ENCODE measurements at regions not wholly inside any gene's neighbourhood (a gene's known extent, or its start where the extent isn't known, plus 50 kb on each side); places are given as distances from the start of the nearest gene placed in this dataset.
A peak's percentile ranks its signal among the peaks of the same experiment; 100 is the strongest.

DNA sequence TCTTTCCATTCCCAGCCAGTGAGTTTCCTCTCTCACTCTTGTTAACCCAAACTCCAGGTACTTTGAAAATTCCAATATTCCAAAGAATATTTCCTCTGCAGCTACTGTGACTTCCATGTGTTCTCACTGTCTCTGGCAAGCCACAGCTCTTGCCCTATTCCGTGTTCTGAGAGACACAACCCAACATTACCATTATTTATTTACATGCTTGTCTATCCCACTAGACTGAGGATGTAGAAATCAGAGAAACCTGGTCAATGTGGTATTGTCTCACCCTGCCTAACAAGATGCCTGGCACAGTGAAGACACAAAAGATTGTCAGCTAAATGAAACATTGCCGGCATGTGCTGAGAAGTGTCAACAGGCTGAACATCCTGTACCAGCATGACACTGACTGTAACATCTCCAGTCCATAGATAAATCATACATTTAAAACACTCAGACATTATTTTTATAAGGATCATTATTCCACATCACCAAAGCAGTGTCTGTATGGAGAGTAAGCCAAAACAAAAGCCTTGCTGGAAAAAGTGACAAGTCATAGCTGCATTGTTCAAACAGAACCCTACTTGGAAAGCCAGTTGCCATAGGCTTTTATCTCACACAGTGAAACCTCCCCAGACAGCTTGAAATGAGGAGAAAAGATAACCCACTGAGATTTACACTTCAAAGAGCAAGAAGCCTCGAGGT is 72.3 kb downstream of the SIPA1L2 start:
- intact Hi-C loops (cut with DNase I, micrococcal nuclease): no loop called here
- ATAC-seq (no peak), DNase-seq (no peak)

DNA sequence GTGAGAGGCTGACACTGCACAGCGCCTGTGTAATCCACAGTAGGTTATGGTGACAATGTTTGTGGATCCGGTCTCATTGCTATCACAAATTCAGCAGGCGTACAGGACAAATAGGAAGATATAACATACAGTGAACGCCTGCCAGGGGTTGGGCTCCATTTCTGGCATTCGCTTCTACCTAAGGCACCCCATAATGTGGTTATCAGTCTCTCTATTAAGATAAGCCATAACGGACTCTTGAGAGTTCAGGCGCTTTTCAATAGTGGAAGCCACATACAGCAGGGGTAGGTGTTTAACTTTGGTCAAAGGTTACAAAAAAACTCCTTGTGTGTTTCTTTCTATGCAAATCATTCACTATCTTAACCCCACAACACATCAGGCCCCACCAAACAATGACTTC is 72.8 kb downstream of the SIPA1L2 start:
- ATAC-seq: peak; percentile 64
- DNase-seq: peak in 1 of 2 donors; percentile 14
- intact Hi-C loops (cut with DNase I, micrococcal nuclease): no loop called here

DNA sequence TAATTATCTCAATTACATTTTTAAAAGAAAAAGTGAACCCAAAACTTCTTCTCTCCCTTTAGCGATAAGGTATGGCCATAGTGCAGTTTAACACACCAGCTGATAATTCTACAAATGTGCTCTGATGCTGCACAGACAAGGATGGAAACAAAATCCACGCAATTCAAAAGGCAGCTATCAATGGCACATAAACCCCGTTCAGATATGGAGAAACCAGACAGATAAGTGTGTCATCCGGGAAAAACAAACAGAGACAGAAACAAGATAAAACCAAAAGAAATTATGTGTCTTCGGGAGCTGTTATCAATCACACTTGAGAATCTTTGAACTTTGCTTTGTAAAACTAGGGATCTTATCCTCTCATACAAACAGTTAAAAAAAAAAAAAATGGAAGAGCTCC is 73.6 kb downstream of the SIPA1L2 start:
- DNase-seq: no peak
- intact Hi-C loops (cut with DNase I, micrococcal nuclease): no loop called here

DNA sequence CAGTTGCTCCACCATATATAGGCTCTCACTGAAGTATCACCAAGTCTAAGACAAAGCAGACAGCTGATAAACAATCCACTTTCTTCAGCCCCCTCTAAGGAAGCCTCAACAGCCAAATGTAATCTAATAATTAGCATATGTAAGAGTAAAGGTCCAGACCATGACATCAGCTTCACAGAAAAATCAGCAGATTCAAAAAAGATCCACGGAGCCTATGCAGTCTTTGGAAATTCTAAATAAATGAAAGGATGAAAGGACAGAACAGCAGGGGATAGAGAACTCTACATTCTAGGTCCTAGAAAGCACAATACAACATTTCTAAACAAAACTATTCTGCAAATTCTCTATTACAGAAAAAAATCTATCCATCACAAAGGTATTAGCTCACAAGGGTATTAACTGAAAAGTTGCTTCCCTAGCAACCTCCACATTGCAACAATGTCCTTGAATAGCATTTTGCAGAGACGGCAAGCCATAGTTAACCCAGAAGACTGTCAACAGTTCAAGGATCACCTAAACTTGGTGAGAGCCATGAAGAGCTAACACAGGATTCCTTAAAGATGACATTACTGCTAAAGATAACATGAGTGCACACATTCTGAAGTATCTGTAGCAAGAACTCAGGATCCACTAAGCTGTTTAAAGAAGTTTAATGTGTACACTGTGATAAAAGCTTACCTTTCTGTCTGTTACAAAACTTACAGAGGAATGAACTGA is 74.3 kb downstream of the SIPA1L2 start:
- intact Hi-C loops (cut with DNase I, micrococcal nuclease): no loop called here
- no peak for DNase-seq
- no peak for ATAC-seq

More for the DNA sequence above, 73.6 kb downstream of the SIPA1L2 start:
- no peak for ATAC-seq

DNA sequence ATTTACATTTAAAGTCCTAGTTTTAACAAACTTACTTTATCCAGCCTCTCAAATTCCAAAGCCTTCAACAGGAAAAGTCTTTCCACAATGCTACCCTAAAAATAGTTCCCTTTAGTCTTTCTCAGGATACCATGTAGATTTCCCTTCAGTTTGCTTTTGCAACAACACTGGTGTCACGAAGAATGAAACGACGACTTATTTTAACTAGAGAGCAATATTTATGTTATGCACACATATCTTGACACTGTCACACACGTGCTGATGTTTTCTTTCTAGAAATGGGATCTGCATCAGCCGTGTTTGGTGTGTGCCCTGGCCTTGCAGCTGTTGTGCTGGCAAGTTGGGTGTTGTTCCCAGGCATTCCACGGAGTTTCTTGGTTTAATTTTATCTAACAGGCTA is 75.5 kb downstream of the SIPA1L2 start:
- DNase-seq (no peak), ATAC-seq (no peak)
- intact Hi-C loops (cut with DNase I, micrococcal nuclease): no loop called here

DNA sequence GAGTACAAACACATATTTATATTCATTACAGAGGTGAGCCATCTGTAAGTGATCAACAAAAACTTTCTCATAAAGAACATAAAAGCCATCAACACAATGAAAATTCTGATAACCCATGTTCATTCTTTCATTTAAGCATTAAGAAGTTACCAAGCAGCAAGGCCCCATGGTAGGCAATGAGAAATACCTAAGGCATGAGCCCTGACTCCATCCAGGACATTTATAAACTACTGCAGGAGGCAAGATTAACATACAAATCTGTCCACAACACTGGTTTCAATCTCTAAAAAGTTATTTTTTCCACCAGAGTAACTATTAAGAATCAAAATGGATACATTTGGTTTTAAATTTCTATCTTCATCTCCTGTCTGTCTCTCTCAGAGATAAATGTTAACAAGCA is 76.1 kb downstream of the SIPA1L2 start:
- no peak for ATAC-seq
- intact Hi-C loops (cut with DNase I, micrococcal nuclease): no loop called here
- DNase-seq: no peak

DNA sequence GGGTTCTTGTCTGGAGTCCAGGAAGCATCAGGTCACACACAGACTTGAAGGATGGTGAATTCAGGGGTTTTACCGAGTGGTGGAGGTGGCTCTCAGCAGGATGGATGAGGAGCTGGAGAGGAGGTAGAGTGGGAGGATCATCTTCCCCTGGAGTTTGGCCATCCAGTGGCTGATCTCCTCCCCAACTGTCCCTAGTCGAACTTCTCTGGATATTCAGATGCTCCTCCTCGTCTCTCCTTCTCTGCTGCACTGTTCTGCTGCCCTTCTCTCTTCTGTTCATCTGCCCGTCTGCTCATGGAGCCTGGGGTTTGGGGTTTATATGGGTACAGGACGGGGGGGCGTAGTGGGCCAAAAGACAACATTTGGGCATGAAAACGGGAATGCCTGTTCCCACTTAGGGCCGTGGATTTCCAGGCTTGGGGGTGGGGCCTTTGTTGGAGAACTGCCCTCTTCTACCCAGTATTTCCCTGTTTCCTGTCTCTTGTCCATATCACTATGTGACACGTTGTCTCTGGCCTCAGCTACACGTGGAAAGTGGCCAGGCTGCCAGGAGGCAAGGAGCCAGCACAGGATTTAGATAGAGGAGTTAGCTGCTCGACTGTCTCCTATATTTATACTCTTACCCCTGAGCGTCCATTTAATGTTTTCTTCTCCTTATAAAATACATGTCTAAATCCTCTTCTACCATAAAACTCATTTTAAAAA is 76.7 kb downstream of the SIPA1L2 start:
- DNase-seq (peak; percentile 25 to 40), ATAC-seq (peak; percentile 18)
- intact Hi-C loops (cut with DNase I, micrococcal nuclease): no loop called here

DNA sequence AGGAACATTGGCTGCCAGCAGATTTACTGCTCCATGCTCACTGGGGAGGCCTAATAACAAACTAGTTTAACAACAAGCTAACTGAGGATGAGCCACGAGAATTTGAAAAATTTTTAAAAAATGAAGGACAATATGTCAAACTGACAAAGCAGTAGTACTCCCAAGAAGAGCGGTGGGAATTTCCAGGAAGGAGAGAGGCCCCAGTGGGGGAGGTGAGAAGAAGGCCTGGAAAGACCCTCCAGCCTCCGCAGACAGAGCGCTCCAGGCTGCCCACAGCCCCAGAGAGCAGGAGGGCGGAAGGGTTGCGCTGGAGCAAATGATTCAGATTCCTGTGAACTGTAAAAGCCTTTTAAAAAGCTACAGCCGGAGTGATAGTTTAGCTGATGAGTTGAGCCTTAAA is 78.5 kb downstream of the SIPA1L2 start:
- no peak for DNase-seq
- ATAC-seq: no peak
- intact Hi-C loops (cut with DNase I, micrococcal nuclease): no loop called here

DNA sequence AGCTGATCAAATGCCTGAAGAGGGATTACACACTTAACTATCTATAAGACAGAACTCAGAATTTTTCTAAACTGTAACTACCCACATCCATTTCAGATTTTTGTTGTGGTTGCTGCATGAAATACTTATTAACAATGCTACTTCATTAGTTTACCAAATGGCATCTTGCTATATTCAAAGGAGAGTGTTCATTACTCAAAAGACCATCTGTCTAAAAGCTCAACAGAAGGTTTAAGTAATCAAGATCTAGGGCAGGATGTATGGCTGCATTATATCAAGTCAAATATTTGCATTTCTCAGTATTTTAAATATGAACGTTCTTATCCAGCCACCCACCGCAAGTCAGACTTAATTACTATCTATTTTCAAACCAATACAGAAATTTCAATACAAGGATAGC is 79.9 kb downstream of the SIPA1L2 start:
- no peak for DNase-seq

DNA sequence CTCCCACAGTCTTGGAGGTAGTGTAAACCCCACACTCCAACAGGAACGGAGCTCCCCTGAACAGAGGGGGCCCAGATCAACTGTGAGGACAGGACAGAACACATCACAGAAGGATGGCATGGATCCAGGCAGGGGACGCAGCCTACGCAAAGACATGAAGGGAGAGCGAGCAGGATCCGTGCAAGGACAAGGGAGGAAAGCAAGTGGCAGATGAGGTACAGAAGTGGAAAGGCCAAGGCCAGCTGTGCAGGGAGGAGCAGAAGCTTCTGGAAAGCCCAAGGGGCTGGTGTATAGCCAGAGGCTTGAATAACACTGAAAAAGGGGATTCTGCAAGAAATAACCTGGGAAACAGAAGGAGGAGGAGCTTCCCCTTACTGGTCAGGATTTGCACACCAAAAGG is 81.2 kb downstream of the SIPA1L2 start:
- intact Hi-C loops (cut with DNase I, micrococcal nuclease): no loop called here
- DNase-seq (no peak), ATAC-seq (no peak)

More for the DNA sequence above, 79.9 kb downstream of the SIPA1L2 start:
- intact Hi-C loops (cut with DNase I, micrococcal nuclease): no loop called here
- no peak for ATAC-seq

GRCh38 chr1:232547938-232548484 is 81.9 kb downstream of the SIPA1L2 start:
- DNase-seq (no peak), ATAC-seq (no peak)
- intact Hi-C loops (cut with DNase I, micrococcal nuclease): no loop called here

GRCh38 chr1:232542633-232543593 is 87.0 kb downstream of the SIPA1L2 start:
- intact Hi-C loops (cut with DNase I, micrococcal nuclease): no loop called here
- ATAC-seq: no peak

DNA sequence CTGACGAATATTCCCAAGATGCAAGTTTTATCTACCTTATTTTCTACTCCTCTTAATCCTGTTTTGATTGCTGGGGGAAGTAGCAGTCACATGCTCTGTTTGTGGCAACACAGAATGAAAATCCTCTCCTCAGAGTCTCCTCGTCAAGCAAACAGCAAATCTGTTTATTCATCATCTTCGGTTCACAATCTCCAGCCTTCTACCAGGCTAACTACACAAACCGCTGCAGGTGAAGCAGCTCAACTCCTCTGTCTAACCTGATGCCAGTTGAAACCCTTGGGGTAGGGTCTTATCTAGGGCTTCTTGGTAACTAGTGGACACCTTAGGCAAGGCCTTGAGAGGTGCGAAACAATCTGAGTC is 91.0 kb downstream of the SIPA1L2 start:
- intact Hi-C loops (cut with DNase I, micrococcal nuclease): no loop called here
- ATAC-seq (no peak), DNase-seq (no peak)

More at GRCh38 chr1:232542633-232543593, 87.0 kb downstream of the SIPA1L2 start:
- DNase-seq: no peak

DNA sequence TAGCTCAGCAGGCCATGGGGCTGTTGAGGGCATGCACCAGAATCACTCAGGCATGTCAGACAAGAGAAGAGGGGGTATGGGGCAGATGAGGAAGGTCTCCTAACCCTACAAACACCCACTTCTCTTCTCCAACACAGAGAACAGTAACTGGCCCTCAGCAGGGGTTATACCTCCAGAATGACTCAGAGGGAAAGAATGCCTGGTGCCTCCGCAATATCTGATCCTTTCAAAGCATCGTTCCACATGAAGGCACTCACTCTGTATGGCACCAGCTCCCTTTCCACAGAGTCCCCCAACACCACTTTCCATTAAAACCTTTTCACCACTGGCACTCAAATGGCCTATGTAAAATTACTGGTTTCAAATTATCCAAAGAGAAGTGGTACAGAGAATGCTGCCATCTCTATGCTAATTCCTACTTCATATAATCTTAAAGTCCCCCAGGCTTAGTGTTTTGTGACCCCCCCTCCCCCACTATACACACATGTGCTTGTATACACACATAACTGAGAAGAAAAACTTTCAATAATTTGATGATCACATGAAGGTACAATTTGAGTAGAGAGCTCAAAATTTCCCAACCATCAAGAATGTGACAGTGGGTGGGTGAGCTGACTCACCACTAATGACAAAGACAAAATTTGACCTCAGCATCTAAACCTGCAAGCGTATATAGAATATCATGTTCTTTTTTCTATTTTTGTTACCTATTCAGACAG is 91.5 kb downstream of the SIPA1L2 start:
- intact Hi-C loops (cut with DNase I, micrococcal nuclease): no loop called here
- ATAC-seq (no peak), DNase-seq (no peak)

DNA sequence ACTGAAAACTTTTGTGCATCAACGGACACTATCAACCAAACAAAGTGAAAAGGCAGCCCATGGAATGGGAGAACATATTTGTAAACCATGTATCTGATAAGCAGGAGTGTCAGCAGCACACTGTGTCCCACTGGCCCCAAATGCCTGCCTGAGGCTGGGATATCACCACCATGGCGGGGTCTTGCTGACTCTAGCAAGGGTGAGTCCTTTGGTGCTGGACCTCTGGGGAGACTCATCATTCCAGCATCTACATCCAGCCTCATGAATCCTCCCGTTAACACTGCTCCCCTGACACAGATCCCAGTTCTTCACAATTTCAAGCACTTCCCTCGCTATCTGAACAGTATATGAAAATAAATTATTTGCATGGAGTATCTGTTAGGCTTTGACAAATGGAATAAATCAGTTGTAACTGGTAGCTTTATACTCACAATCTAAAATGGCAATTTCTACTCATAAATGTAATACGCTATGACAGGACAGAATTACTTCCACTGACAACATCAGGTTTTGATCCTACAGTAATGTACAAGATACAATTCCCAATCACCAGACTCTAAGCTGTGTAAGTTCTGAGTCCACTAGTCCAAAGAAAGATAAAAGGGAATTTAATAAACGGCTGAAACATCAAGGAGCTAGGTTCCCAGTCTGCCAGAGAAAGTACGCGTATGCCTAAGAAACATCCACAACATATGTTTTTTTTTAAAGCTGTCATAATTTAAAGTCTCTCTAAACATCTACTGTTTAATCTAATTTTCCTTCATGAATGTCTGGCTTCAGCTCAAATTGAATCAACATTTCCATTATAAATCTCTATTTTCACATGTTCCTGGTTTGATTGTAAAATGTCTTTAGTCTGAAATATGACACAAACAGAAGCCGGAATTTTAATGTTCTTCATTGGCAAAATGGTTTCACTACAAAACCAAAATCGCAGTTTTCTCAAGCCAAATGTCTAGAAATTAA is 95.1 kb downstream of the SIPA1L2 start:
- DNase-seq (no peak), ATAC-seq (no peak)
- intact Hi-C loops (cut with DNase I, micrococcal nuclease): no loop called here

DNA sequence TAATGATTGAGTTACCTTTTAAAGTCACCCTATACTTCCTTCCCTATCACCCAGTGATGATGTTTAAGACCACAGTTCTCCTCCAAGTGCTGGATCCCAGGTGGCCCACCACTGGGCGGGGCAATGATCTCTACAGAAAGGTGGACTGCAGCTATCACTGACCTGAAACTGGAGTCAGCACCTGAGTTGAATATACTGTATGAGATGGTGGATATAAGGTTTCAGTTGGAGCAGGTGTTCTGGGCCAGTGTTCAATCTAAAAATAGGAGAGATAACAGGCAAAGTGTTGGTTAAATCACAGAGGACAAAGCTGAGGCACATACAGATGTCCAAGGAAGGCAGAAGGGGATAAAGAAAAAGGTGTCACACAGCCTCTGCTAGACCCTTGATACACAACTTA is 96.6 kb downstream of the SIPA1L2 start:
- ATAC-seq (no peak), DNase-seq (no peak)
- intact Hi-C loops (cut with DNase I, micrococcal nuclease): no loop called here

DNA sequence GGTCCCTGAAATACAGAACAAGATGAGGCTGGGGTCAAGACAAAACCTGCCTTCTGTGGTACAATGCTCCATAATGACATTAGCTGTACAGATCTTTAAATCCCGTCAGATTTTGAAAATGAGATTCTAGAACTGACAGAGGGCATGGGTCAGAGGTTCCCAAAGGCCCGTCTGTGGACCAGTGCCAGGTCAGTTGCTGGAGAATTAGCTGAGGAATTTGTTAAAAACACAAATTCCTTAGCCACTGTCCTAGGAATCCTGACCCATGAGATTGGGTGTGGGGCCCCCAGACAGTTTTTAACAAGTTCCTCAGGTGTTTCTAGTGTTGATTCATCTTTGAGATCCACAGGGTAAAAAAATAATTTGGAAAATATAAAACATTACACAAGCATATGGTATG is 97.0 kb downstream of the SIPA1L2 start:
- DNase-seq (no peak), ATAC-seq (no peak)
- intact Hi-C loops (cut with DNase I, micrococcal nuclease): no loop called here

Measured in left colon (tissue), 2 donors.